Stimulated activated effector memory CD8-positive, alpha-beta T cell treated with anti-CD3 and anti-CD28 coated beads, Interleukin-12 subunit alpha, Interleukin-12 subunit beta, amount 100 ng/mL, for 72 hours (primary cell): ENCODE measurements at regions not wholly inside any gene's neighbourhood (a gene's known extent, or its start where the extent isn't known, plus 50 kb on each side); places are given as distances from the start of the nearest gene placed in this dataset.
"Not testable (repeated sequence)": the region's sequence is repeated elsewhere in the genome, so short reads cannot be mapped to it uniquely, and the experiment has no call there.

Source experiments
- ATAC-seq: fragments of 150-1000 bp; cut with Tn5 transposase; 2 replicates; pipeline ENCODE4 v1.10.0; 2021
- DNase-seq, 2 donors: peaks; one replicate each; pipeline ENCODE4 v3.0.0; 2021 to 2022; ENCODE audit warnings: low spot score in 2 of 2
- H3K27ac Mint-ChIP-seq: one replicate; pipeline ENCODE4 v1.8.0; 2022; ENCODE audit warnings: mild to moderate bottlenecking, mixed read lengths
- H3K36me3 Mint-ChIP-seq: one replicate; pipeline ENCODE4 v1.8.0; 2022; ENCODE audit warnings: mild to moderate bottlenecking, mixed read lengths
- H3K4me1 Mint-ChIP-seq: one replicate; pipeline ENCODE4 v1.8.0; 2022; ENCODE audit warnings: mixed read lengths
- H3K4me3 Mint-ChIP-seq: one replicate; pipeline ENCODE4 v1.8.0; 2022; ENCODE audit warnings: mild to moderate bottlenecking, mixed read lengths
- H3K9me3 Mint-ChIP-seq: one replicate; pipeline ENCODE4 v1.8.0; 2022; ENCODE audit warnings: mixed read lengths

- no peaks in the 10 kb centered on the region for H3K36me3 Mint-ChIP-seq
- no peak overlapping the region for H3K27ac Mint-ChIP-seq
- no peak for DNase-seq
- no peaks in the 10 kb centered on the region for H3K9me3 Mint-ChIP-seq
- no peak overlapping the region for H3K4me3 Mint-ChIP-seq
- H3K4me1 Mint-ChIP-seq, result no peaks in the 10 kb centered on the region
- ATAC-seq, result no peak
These were observed 54.3 kb upstream of the CIT start for GRCh38 chr12:119931402-119931801.

DNA sequence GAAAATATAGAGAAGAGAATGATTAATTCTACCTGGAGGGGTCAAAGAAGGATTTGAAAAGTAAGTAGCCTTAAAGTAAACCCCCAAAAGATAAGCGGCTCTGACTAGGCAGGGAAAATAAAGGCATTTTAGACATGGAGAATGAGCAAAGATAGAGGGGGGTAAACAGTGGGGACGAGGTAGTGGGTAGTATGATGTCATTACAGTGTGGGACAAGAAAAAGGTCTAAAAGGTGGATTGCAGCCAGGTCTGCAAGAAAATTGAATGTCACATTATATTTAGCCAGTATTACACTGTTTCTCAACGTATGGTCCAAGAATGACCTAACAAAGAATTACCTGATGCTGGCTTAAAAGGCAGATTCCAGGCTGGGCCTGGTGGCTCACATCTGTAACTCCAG lies 55.8 kb upstream of the CIT start:
- no peak overlapping the region for H3K27ac Mint-ChIP-seq
- H3K9me3 Mint-ChIP-seq, result no peaks in the 10 kb centered on the region
- H3K4me1 Mint-ChIP-seq, result no peaks in the 10 kb centered on the region
- ATAC-seq (no peak), DNase-seq (no peak)
- no peaks in the 10 kb centered on the region for H3K36me3 Mint-ChIP-seq
- H3K4me3 Mint-ChIP-seq, result no peak overlapping the region

DNA sequence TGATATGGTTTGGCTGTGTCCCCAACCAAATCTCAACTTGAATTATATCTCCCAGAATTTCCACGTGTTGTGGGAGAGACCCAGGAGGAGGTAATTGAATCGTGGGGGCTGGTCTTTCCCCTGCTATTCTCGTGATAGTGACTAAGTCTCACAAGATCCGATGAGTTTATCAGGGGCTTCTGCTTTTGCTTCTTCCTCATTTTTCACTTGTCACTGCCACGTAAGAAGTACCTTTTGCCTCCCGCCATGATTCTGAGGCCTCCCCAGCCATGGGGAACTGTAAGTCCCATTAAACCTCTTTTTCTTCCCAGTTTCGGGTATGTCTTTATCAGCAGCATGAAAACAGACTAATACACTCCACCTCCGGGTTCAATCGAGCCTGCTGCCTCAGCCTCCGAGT lies 54.3 kb upstream of the BICDL1 start:
- H3K36me3 Mint-ChIP-seq, H3K4me1 Mint-ChIP-seq, H3K4me3 Mint-ChIP-seq, ATAC-seq, H3K9me3 Mint-ChIP-seq, DNase-seq, H3K27ac Mint-ChIP-seq: not testable (repeated sequence)

- H3K36me3 Mint-ChIP-seq, result no peaks in the 10 kb centered on the region
- no peak overlapping the region for H3K4me3 Mint-ChIP-seq
- H3K27ac Mint-ChIP-seq, result no peak overlapping the region
- no peaks in the 10 kb centered on the region for H3K9me3 Mint-ChIP-seq
- ATAC-seq (no peak), DNase-seq (no peak)
- H3K4me1 Mint-ChIP-seq, result no peaks in the 10 kb centered on the region
These were observed 52.2 kb upstream of the BICDL1 start for GRCh38 chr12:119936705-119937311.

GRCh38 chr12:119938049-119938667 lies 50.9 kb upstream of the BICDL1 start:
- Mint-ChIP-seq H3K4me1 (no peaks in the 10 kb centered on the region), H3K4me3 (no peak overlapping the region), H3K27ac (no peak overlapping the region), H3K9me3 (no peaks in the 10 kb centered on the region), H3K36me3 (no peaks in the 10 kb centered on the region)
- DNase-seq (peak; percentile 56 to 76), ATAC-seq (peak; percentile 61)
